SH-SY5Y (cell line): ENCODE measurements at regions not wholly inside any gene's neighbourhood (a gene's known extent, or its start where the extent isn't known, plus 50 kb on each side); places are given as distances from the start of the nearest gene placed in this dataset.

Source experiments
- GATA2 ChIP-seq: IDR thresholded peaks from 2 replicates; pipeline ENCODE4 v1.6.1; 2011; ENCODE audit warnings: mild to moderate bottlenecking, low read depth, low read length
- GATA3 ChIP-seq: IDR thresholded peaks from 2 replicates; pipeline ENCODE4 v1.6.1; 2011; ENCODE audit warnings: low read depth, mild to moderate bottlenecking, low read length, moderate library complexity

DNA sequence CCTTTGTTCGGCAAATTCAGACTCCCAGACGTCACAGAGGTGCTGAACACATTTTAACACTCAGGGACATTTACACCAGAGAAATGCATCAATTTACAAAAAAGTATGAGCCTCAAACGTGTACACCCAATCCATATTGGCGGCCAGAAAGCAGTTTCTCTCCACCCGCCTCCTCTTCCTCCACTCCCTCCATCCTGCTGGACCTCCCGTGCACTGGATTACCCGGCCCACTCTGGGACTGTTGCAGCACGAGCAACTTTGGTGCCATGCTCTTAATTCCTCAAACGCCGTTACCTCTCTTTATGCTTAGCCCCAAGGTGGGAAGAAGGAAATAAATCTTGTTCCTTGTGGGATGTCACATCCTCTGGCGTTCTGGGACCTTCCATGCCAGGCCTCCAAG, 243.4 kb downstream of the ZNF516 start:
- TF ChIP-seq GATA3 (no peak), GATA2 (no peak)
